Heart right ventricle (tissue), 16 donors: ENCODE measurements at regions not wholly inside any gene's neighbourhood (a gene's known extent, or its start where the extent isn't known, plus 50 kb on each side); places are given as distances from the start of the nearest gene placed in this dataset.

Experiments
- ATAC-seq, 8 donors: fragments of 200-7000 bp; cut with Tn5 transposase; one replicate each; pipeline ENCODE4 v1.9.1; 2020; ENCODE audit warnings: mild to moderate bottlenecking in 8 of 8, moderate library complexity in 8 of 8, moderate number of reproducible peaks in 1 of 8
- DNase-seq, 2 donors: peaks; one replicate each; pipeline ENCODE4 v3.0.0-alpha.2; 2020
- H3K27ac ChIP-seq, 10 donors: fragments of 200-600 bp; sonication (generic) in 2 of 10; one replicate each; pipeline versions ENCODE4 v1.5.0 to v1.8.0; 2020 to 2022; ENCODE audit warnings: mild to moderate bottlenecking in 3 of 10
- H3K27me3 ChIP-seq, 7 donors: fragments of 200-600 bp; one replicate each; pipeline ENCODE4 v1.8.0; 2021 to 2022; ENCODE audit warnings: mild to moderate bottlenecking in 2 of 7
- H3K36me3 ChIP-seq, 9 donors: fragments of 200-600 bp; sonication (generic) in 1 of 9; one replicate each; pipeline versions ENCODE4 v1.5.0 to v1.8.0; 2020 to 2022; ENCODE audit warnings: mild to moderate bottlenecking in 2 of 9
- H3K4me1 ChIP-seq, 9 donors: fragments of 200-600 bp; sonication (generic) in 1 of 9; one replicate each; pipeline versions ENCODE4 v1.5.0 to v1.8.0; 2020 to 2022; ENCODE audit warnings: mild to moderate bottlenecking in 4 of 9
- H3K4me3 ChIP-seq, 10 donors: fragments of 200-600 bp; sonication (generic) in 2 of 10; one replicate each; pipeline versions ENCODE4 v1.5.0 to v1.8.0; 2020 to 2022; ENCODE audit warnings: mild to moderate bottlenecking in 7 of 10, moderate library complexity in 2 of 10
- H3K9me3 ChIP-seq, 11 donors: fragments of 200-600 bp in 10 of 11; sonication (generic) in 2 of 11; one replicate each; pipeline versions ENCODE4 v1.5.0 to v1.8.0; 2013 to 2022; ENCODE audit warnings: mild to moderate bottlenecking in 2 of 11, control low read depth in 1 of 11, moderate library complexity in 1 of 11
- WGBS, 2 donors: extraction: QIAGEN DNeasy Blood & Tissue Kit; methylation state at CpG; one replicate each; pipeline ENCODE4 v1.1.7; 2013; ENCODE audit warnings: inconsistent platforms in 1 of 2; 5-methylcytosine and 5-hydroxymethylcytosine counted together
- intact Hi-C, 10 donors: fragments of 100-400 bp; cut with DNase I; formaldehyde crosslinking; loops; one replicate each; pipeline versions ENCODE4 v1.11.1 to v1.14.2; 2022
- TF ChIP-seq, protein P1 (sequence below), 9 donors: fragments of 200-600 bp; sonication (generic) in 2 of 9; IDR thresholded peaks; one replicate each; pipeline versions ENCODE4 v1.5.0 to v1.8.0; 2021 to 2022; ENCODE audit warnings: antibody characterized with exemption in 9 of 9, mild to moderate bottlenecking in 5 of 9, moderate library complexity in 1 of 9
- donor health status: Arrhythmogenic right ventricular cardiomyopathy.
- donor health status: ischemic (EF 13 %, LVEDD 7.1; RV severe dilation, severe dysfunction).
- donor health status: healthy with polysubstance abuse.
- donor health status: DM: no; HTN: yes; CAD: no.
- donor health status: DM: no; HTN: no; CAD: no.
- donor health status: ischemic (EF 25% LVEDD 6.9; RV normal size, moderate dysfunction).
- donor health status: ischemic (EF 25% LVEDD 5.7; RV mildly dilated, moderate dysfunction).
- donor health status: healthy.
- donor health status: DM: yes; HTN: yes; CAD: no.
- donor health status: Ischemic cardiomyopathy.
- donor health status: ischemic (EF 35%, LVEDD 5.7; RV mildly dilated, moderate dysfunction).
- donor health status: nonischemic (EF 11% LVEDD 7.7; RV severe dilation, severe dysfunction).
- donor health status: DM: yes; HTN: yes; CAD: no.
- donor health status: PGD.
- donor health status: ischemic (EF 29% LVEDD 5.4; RV normal size, mild dysfunction).
- donor health status: nonischemic (EF 23%, LVEDD 6.1; RV moderate dilation, normal function).

DNA sequence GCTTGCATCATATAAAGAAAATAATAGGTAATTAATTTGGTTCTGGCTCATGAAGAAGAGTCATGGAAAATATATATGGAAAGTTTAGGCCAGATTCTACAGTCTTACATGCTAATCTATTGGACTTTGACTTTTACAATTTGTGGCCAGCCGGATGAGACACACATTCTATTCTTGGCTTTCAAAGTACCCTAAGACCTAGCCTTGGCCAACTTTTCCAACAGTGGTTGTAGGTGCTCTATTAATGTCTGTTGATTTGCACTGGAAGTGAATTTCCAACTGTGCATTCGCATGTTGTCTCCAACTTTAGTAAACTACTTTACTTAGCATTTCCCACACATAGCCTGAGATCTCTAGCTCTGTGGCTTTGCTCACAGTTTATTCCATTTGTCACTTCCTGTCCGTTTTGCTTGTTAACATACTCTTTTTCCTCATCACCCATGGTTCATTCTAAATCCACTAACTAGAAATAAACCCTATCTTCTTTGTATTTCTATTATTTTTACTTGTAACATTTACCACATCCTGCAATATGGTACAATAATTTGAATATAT, 644.0 kb downstream of the PTPRC start:
- no peak for ATAC-seq
- no peak for DNase-seq
- H3K4me3 ChIP-seq = no peak overlapping the region
- intact Hi-C loops = no loop called here
- H3K9me3 ChIP-seq = no peaks in the 10 kb centered on the region
- H3K36me3 ChIP-seq = no peaks in the 10 kb centered on the region
- no peak overlapping the region for H3K27ac ChIP-seq
- no peaks in the 10 kb centered on the region for H3K27me3 ChIP-seq
- H3K4me1 ChIP-seq = peaks cover 0 to 4% (median 0%) of the 10 kb centered on the region in 9 donors
- TF ChIP-seq, protein P1, sequence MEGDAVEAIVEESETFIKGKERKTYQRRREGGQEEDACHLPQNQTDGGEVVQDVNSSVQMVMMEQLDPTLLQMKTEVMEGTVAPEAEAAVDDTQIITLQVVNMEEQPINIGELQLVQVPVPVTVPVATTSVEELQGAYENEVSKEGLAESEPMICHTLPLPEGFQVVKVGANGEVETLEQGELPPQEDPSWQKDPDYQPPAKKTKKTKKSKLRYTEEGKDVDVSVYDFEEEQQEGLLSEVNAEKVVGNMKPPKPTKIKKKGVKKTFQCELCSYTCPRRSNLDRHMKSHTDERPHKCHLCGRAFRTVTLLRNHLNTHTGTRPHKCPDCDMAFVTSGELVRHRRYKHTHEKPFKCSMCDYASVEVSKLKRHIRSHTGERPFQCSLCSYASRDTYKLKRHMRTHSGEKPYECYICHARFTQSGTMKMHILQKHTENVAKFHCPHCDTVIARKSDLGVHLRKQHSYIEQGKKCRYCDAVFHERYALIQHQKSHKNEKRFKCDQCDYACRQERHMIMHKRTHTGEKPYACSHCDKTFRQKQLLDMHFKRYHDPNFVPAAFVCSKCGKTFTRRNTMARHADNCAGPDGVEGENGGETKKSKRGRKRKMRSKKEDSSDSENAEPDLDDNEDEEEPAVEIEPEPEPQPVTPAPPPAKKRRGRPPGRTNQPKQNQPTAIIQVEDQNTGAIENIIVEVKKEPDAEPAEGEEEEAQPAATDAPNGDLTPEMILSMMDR (IDR thresholded peaks at IDR 0.05) = no peak
- WGBS, 2 donors = 71 to 78% methylated on average over 3 of the region's 3 CpGs

DNA sequence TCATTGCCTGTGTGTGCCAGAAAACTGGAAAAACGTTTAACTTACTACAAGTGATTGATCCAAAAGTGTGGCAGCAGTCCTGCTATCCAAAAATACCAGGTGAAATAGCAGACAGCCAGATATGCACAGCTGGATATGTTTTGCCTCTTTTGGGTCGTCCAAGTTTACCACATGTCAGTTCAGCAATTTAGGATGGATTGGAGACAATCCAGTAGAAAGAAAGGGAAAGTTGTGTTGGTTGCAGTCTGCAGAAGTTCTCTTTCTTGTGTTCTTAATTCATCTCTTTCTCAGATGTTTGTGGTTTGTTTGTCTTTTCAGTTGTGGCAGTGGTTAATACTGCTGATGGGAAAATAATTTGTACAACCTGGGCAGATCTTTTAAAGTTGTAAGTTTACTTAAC, 645.0 kb downstream of the PTPRC start:
- DNase-seq (no peak), ATAC-seq (no peak)
- Histone ChIP-seq H3K4me1 (peaks cover 0 to 4% (median 0%) of the 10 kb centered on the region in 9 donors), H3K9me3 (no peaks in the 10 kb centered on the region), H3K4me3 (no peak overlapping the region), H3K27ac (no peak overlapping the region), H3K36me3 (no peaks in the 10 kb centered on the region), H3K27me3 (no peaks in the 10 kb centered on the region)
- TF ChIP-seq, protein P1 (IDR thresholded peaks at IDR 0.05) = no peak
- 13 to 14% methylated on average over 2 of the region's 2 CpGs for WGBS, 2 donors
- intact Hi-C loops = no loop called here

DNA sequence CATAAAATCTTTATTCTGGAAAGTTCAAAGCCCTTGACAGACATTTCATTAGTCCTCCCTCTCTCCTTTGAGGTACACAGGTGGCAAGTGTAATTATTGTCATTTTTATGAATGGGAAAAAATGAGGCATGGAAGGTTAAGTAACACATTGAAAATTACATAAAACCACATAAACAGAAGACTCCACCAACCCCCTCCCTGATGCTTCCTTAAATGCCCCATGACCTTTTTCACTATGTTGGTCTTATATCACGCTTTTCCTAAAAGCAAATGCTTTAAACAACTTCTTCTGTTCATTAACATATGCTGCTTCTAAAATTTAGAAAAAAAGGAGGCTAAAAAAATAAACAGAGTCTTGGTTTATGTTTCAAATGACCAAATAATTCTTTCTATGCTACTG, 648.4 kb downstream of the PTPRC start:
- ATAC-seq (no peak), DNase-seq (no peak)
- 93 to 95% methylated on average over 1 of the region's 1 CpG for whole genome bisulfite sequencing, 2 donors
- Histone ChIP-seq H3K9me3 (no peaks in the 10 kb centered on the region), H3K27ac (no peak overlapping the region), H3K27me3 (no peaks in the 10 kb centered on the region), H3K4me3 (no peak overlapping the region), H3K36me3 (no peaks in the 10 kb centered on the region), H3K4me1 (peaks cover 0 to 4% (median 0%) of the 10 kb centered on the region in 9 donors)
- TF ChIP-seq, protein P1 (IDR thresholded peaks at IDR 0.05) = no peak
- intact Hi-C loops = loop anchor here in 1 of 10 donors (5.0 kb wide), 1 partner anchor 1730 kb away; no protein-coding TSS in a partner anchor

DNA sequence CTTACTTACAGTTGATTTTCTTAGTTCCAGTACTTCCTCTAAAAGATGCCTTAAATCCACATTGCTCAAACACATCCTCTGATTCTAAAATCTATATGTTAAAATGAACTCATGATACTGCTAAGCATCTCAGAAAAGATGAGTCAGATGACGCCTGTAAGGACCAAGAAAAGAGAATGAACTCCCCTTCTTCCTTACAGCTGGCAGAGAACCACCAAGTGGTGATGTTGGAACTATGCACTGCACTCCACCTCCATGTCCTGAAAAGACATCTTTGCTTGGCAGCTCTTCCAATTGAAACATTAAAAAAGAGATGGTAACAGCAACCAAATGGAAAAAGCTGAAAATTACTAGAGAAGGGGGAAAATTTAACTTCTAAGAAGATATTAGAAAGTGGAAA, 648.8 kb downstream of the PTPRC start:
- no peak overlapping the region for H3K27ac ChIP-seq
- H3K4me1 ChIP-seq = peaks cover 0 to 4% (median 0%) of the 10 kb centered on the region in 9 donors
- TF ChIP-seq, protein P1 (IDR thresholded peaks at IDR 0.05) = no peak
- ATAC-seq = no peak
- no peak overlapping the region for H3K4me3 ChIP-seq
- WGBS, 2 donors = 72 to 83% methylated on average over 1 of the region's 1 CpG
- DNase-seq = no peak
- H3K36me3 ChIP-seq = no peaks in the 10 kb centered on the region
- no peaks in the 10 kb centered on the region for H3K27me3 ChIP-seq
- intact Hi-C loops = loop anchor here in 1 of 10 donors (5.0 kb wide), 1 partner anchor 1730 kb away; no protein-coding TSS in a partner anchor
- H3K9me3 ChIP-seq = no peaks in the 10 kb centered on the region
